Uterus (tissue), 3 donors: ENCODE measurements at regions not wholly inside any gene's neighbourhood (a gene's known extent, or its start where the extent isn't known, plus 50 kb on each side); places are given as distances from the start of the nearest gene placed in this dataset.
A peak's percentile ranks its signal among the peaks of the same experiment; 100 is the strongest.

Experiments
- DNase-seq, 2 donors: peaks; one replicate each; pipeline ENCODE4 v3.0.0-alpha.2; 2019 to 2020
- H3K27ac ChIP-seq, 2 donors: fragments of 200-600 bp; sonication (generic); 1 replicate in 1 of 2; 2 replicates in 1 of 2; pipeline ENCODE4 v1.5.1; 2016 to 2018
- H3K27me3 ChIP-seq, 2 donors: fragments of 200-600 bp; sonication (generic); one replicate each; pipeline ENCODE4 v1.5.1; 2018 to 2019; ENCODE audit warnings: control low read depth in 1 of 2
- H3K36me3 ChIP-seq, 2 donors: fragments of 200-600 bp; sonication (generic); one replicate each; pipeline ENCODE4 v1.5.1; 2019; ENCODE audit warnings: control low read depth in 1 of 2
- H3K4me1 ChIP-seq, 2 donors: fragments of 200-600 bp; sonication (generic); one replicate each; pipeline ENCODE4 v1.5.1; 2018 to 2019; ENCODE audit warnings: control low read depth in 1 of 2
- H3K4me3 ChIP-seq, 2 donors: fragments of 200-600 bp; sonication (generic); 1 replicate in 1 of 2; 2 replicates in 1 of 2; pipeline ENCODE4 v1.5.1; 2018 to 2019; ENCODE audit warnings: mild to moderate bottlenecking in 1 of 2
- H3K9me3 ChIP-seq, 2 donors: fragments of 200-600 bp; sonication (generic); one replicate each; pipeline ENCODE4 v1.5.1; 2019; ENCODE audit warnings: control low read depth in 1 of 2
- CTCF ChIP-seq, 4 experiments: fragments of 200-600 bp in 2 of 4; fragments of 450-650 bp in 2 of 4; sonication (generic) in 2 of 4; IDR thresholded peaks; one replicate each; pipeline ENCODE4 v1.5.1; 2016 to 2019; ENCODE audit warnings: antibody characterized with exemption in 4 of 4, mild to moderate bottlenecking in 2 of 4, moderate library complexity in 1 of 4
- POLR2A ChIP-seq, 2 donors: fragments of 450-650 bp; IDR thresholded peaks; one replicate each; pipeline ENCODE4 v1.6.1; 2016; ENCODE audit warnings: antibody characterized with exemption in 2 of 2, mild to moderate bottlenecking in 1 of 2, moderate library complexity in 1 of 2
- intact Hi-C: fragments of 100-400 bp; cut with DNase I; formaldehyde crosslinking; loops from one replicate; pipeline ENCODE4 v1.15.1; 2023; ENCODE audit warnings: low total_unique reads
- donor health status: DM: yes; HTN: yes; CAD: no.

- intact Hi-C loops, result no loop called here
- Histone ChIP-seq H3K27me3 (no peaks in the 10 kb centered on the region), H3K36me3 (no peaks in the 10 kb centered on the region), H3K4me3 (no peak overlapping the region), H3K9me3 (no peaks in the 10 kb centered on the region), H3K4me1 (no peaks in the 10 kb centered on the region), H3K27ac (no peak overlapping the region)
- TF ChIP-seq POLR2A (IDR thresholded peaks at IDR 0.05) (no peak), CTCF (IDR thresholded peaks at IDR 0.05) (no peak)
- DNase-seq, result no peak
Measured at GRCh38 chr15:91704343-91704742, 149.2 kb upstream of the SLCO3A1 start.

GRCh38 chr15:91706322-91707032, 147.0 kb upstream of the SLCO3A1 start:
- peak; percentile 76 to 78 for DNase-seq
- H3K27ac ChIP-seq, result no peak overlapping the region
- no peaks in the 10 kb centered on the region for H3K27me3 ChIP-seq
- intact Hi-C loops, result no loop called here
- H3K4me1 ChIP-seq, result no peaks in the 10 kb centered on the region
- no peak overlapping the region for H3K4me3 ChIP-seq
- no peaks in the 10 kb centered on the region for H3K9me3 ChIP-seq
- TF ChIP-seq CTCF (IDR thresholded peaks at IDR 0.05) (peak; percentile 73 to 87 (median 77)), POLR2A (IDR thresholded peaks at IDR 0.05) (no peak)
- H3K36me3 ChIP-seq, result no peaks in the 10 kb centered on the region

DNA sequence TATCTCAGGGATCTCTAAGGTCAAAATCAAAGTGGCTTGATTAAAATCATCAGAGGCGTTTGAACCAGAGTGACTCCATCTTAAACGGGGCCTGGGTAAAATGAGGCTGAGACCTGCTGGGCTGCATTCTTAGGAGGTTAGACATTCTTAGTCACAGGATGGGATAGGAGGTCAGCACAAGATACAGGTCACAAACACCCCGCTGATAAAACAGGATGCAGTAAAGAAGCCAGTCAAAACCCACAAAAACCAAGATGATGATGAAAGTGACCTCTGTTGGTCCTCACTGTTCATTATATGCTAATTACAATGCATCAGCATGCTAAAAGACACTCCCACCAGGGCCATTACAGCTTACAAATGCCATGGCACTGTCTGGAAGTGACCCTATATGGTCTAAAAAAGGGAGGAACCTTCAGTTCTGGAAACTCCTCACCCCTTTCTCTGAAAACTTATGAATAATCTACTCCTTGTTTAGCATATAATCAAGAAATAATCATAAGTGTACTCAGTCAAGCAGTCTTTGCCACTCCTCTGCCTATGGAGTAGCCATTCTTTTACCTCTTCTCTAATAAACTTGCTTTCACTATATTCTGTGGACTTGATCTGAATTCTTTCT, 143.3 kb upstream of the SLCO3A1 start:
- TF ChIP-seq CTCF (IDR thresholded peaks at IDR 0.05), result no peak
- no peak for TF ChIP-seq POLR2A (IDR thresholded peaks at IDR 0.05)
- Histone ChIP-seq H3K4me3 (no peak overlapping the region), H3K9me3 (no peaks in the 10 kb centered on the region), H3K27ac (no peak overlapping the region), H3K36me3 (no peaks in the 10 kb centered on the region), H3K27me3 (no peaks in the 10 kb centered on the region), H3K4me1 (no peaks in the 10 kb centered on the region)
- intact Hi-C loops, result no loop called here
- no peak for DNase-seq

GRCh38 chr15:91711384-91712033, 142.0 kb upstream of the SLCO3A1 start:
- H3K4me1 ChIP-seq, result no peaks in the 10 kb centered on the region
- intact Hi-C loops, result no loop called here
- no peak for DNase-seq
- H3K36me3 ChIP-seq, result no peaks in the 10 kb centered on the region
- H3K27ac ChIP-seq, result no peak overlapping the region
- H3K27me3 ChIP-seq, result no peaks in the 10 kb centered on the region
- no peak for TF ChIP-seq CTCF (IDR thresholded peaks at IDR 0.05)
- TF ChIP-seq POLR2A (IDR thresholded peaks at IDR 0.05), result no peak
- no peak overlapping the region for H3K4me3 ChIP-seq
- H3K9me3 ChIP-seq, result no peaks in the 10 kb centered on the region

GRCh38 chr15:91712286-91712685, 141.2 kb upstream of the SLCO3A1 start:
- intact Hi-C loops, result no loop called here
- Histone ChIP-seq H3K4me3 (no peak overlapping the region), H3K27me3 (no peaks in the 10 kb centered on the region), H3K36me3 (no peaks in the 10 kb centered on the region), H3K4me1 (no peaks in the 10 kb centered on the region), H3K27ac (no peak overlapping the region), H3K9me3 (no peaks in the 10 kb centered on the region)
- TF ChIP-seq CTCF (IDR thresholded peaks at IDR 0.05) (no peak), POLR2A (IDR thresholded peaks at IDR 0.05) (no peak)
- no peak for DNase-seq
